ENCODE measurements at regions not wholly inside any gene's neighbourhood (a gene's known extent, or its start where the extent isn't known, plus 50 kb on each side); places are given as distances from the start of the nearest gene placed in this dataset.

GRCh38 chr3:110901536-110901935 lies 170.1 kb upstream of the NECTIN3 start:
- H3K27ac Mint-ChIP-seq = no peak overlapping the region
- no peak for DNase-seq
- intact Hi-C loops (cut with micrococcal nuclease) = no loop called here

GRCh38 chr3:110902453-110903085 lies 169.0 kb upstream of the NECTIN3 start:
- Mint-ChIP-seq H3K4me1 (no peaks in the 10 kb centered on the region), H3K4me3 (no peak overlapping the region), H3K27ac (no peak overlapping the region), H3K27me3 (peaks cover 5% of the 10 kb centered on the region), H3K36me3 (ENCODE audit: low read depth) (no peaks in the 10 kb centered on the region), H3K9me3 (no peaks in the 10 kb centered on the region)
- intact Hi-C loops (cut with micrococcal nuclease) = no loop called here
- no peak for DNase-seq

More at GRCh38 chr3:110901536-110901935, 170.1 kb upstream of the NECTIN3 start:
- Mint-ChIP-seq H3K36me3 (ENCODE audit: low read depth) (no peaks in the 10 kb centered on the region), H3K4me3 (no peak overlapping the region), H3K4me1 (no peaks in the 10 kb centered on the region), H3K9me3 (no peaks in the 10 kb centered on the region), H3K27me3 (peaks cover 5% of the 10 kb centered on the region)

GRCh38 chr3:110903771-110904519 lies 167.7 kb upstream of the NECTIN3 start:
- Mint-ChIP-seq H3K36me3 (ENCODE audit: low read depth) (no peaks in the 10 kb centered on the region), H3K4me1 (no peaks in the 10 kb centered on the region), H3K9me3 (no peaks in the 10 kb centered on the region), H3K27ac (no peak overlapping the region), H3K27me3 (peaks cover 2% of the 10 kb centered on the region), H3K4me3 (no peak overlapping the region)
- no peak for DNase-seq
- intact Hi-C loops (cut with micrococcal nuclease) = no loop called here

- no peaks in the 10 kb centered on the region for H3K36me3 Mint-ChIP-seq (ENCODE audit: low read depth)
- no peaks in the 10 kb centered on the region for H3K4me1 Mint-ChIP-seq
- DNase-seq = no peak
- no peak overlapping the region for H3K27ac Mint-ChIP-seq
- H3K9me3 Mint-ChIP-seq = no peaks in the 10 kb centered on the region
- H3K27me3 Mint-ChIP-seq = peaks cover 1% of the 10 kb centered on the region
- no peak overlapping the region for H3K4me3 Mint-ChIP-seq
- intact Hi-C loops (cut with micrococcal nuclease) = no loop called here
Measured at GRCh38 chr3:110904520-110904890, 167.1 kb upstream of the NECTIN3 start.

- Mint-ChIP-seq H3K4me3 (no peak overlapping the region), H3K27me3 (peaks cover 1% of the 10 kb centered on the region), H3K36me3 (ENCODE audit: low read depth) (no peaks in the 10 kb centered on the region), H3K4me1 (no peaks in the 10 kb centered on the region), H3K9me3 (no peaks in the 10 kb centered on the region), H3K27ac (no peak overlapping the region)
- intact Hi-C loops (cut with micrococcal nuclease) = no loop called here
- no peak for DNase-seq
Measured at GRCh38 chr3:110905121-110905520, 166.5 kb upstream of the NECTIN3 start.

- intact Hi-C loops (cut with micrococcal nuclease) = no loop called here
- H3K27me3 Mint-ChIP-seq = no peaks in the 10 kb centered on the region
- no peaks in the 10 kb centered on the region for H3K36me3 Mint-ChIP-seq (ENCODE audit: low read depth)
- H3K4me1 Mint-ChIP-seq = no peaks in the 10 kb centered on the region
- DNase-seq = no peak
- no peak overlapping the region for H3K4me3 Mint-ChIP-seq
- H3K27ac Mint-ChIP-seq = no peak overlapping the region
- H3K9me3 Mint-ChIP-seq = no peaks in the 10 kb centered on the region
Measured at GRCh38 chr3:110909839-110910238, 161.8 kb upstream of the NECTIN3 start.

GRCh38 chr3:110910346-110910955 lies 161.2 kb upstream of the NECTIN3 start:
- Mint-ChIP-seq H3K4me3 (no peak overlapping the region), H3K9me3 (no peaks in the 10 kb centered on the region), H3K27me3 (no peaks in the 10 kb centered on the region), H3K27ac (no peak overlapping the region), H3K4me1 (no peaks in the 10 kb centered on the region), H3K36me3 (ENCODE audit: low read depth) (no peaks in the 10 kb centered on the region)
- no peak for DNase-seq
- intact Hi-C loops (cut with micrococcal nuclease) = no loop called here

GRCh38 chr3:110918963-110919362 lies 152.7 kb upstream of the NECTIN3 start:
- DNase-seq = no peak
- Mint-ChIP-seq H3K36me3 (ENCODE audit: low read depth) (no peaks in the 10 kb centered on the region), H3K27me3 (no peaks in the 10 kb centered on the region), H3K4me3 (no peak overlapping the region), H3K4me1 (no peaks in the 10 kb centered on the region), H3K9me3 (no peaks in the 10 kb centered on the region), H3K27ac (no peak overlapping the region)
- intact Hi-C loops (cut with micrococcal nuclease) = no loop called here

- Mint-ChIP-seq H3K36me3 (ENCODE audit: low read depth) (no peaks in the 10 kb centered on the region), H3K27ac (no peak overlapping the region), H3K4me3 (no peak overlapping the region), H3K4me1 (no peaks in the 10 kb centered on the region), H3K27me3 (peaks cover 2% of the 10 kb centered on the region), H3K9me3 (no peaks in the 10 kb centered on the region)
- DNase-seq = no peak
- intact Hi-C loops (cut with micrococcal nuclease) = no loop called here
Measured at GRCh38 chr3:110925798-110926197, 145.8 kb upstream of the NECTIN3 start.

- no peak for DNase-seq
- Mint-ChIP-seq H3K27ac (no peak overlapping the region), H3K9me3 (no peaks in the 10 kb centered on the region), H3K4me3 (no peak overlapping the region), H3K4me1 (no peaks in the 10 kb centered on the region), H3K27me3 (peaks cover 2% of the 10 kb centered on the region), H3K36me3 (ENCODE audit: low read depth) (no peaks in the 10 kb centered on the region)
- intact Hi-C loops (cut with micrococcal nuclease) = no loop called here
Measured at GRCh38 chr3:110928016-110928662, 143.5 kb upstream of the NECTIN3 start.

- Mint-ChIP-seq H3K4me3 (no peak overlapping the region), H3K27me3 (peaks cover 3% of the 10 kb centered on the region), H3K4me1 (no peaks in the 10 kb centered on the region), H3K9me3 (no peaks in the 10 kb centered on the region), H3K27ac (no peak overlapping the region), H3K36me3 (ENCODE audit: low read depth) (no peaks in the 10 kb centered on the region)
- DNase-seq = no peak
- intact Hi-C loops (cut with micrococcal nuclease) = no loop called here
Measured at GRCh38 chr3:110929816-110930215, 141.8 kb upstream of the NECTIN3 start.

- no peak overlapping the region for H3K4me3 Mint-ChIP-seq
- H3K27ac Mint-ChIP-seq = no peak overlapping the region
Measured at GRCh38 chr3:110932567-110932966, 139.0 kb upstream of the NECTIN3 start.

GRCh38 chr3:110933821-110934426 lies 137.7 kb upstream of the NECTIN3 start:
- Mint-ChIP-seq H3K4me1 (no peaks in the 10 kb centered on the region), H3K27ac (no peak overlapping the region), H3K36me3 (ENCODE audit: low read depth) (no peaks in the 10 kb centered on the region), H3K4me3 (no peak overlapping the region), H3K9me3 (no peaks in the 10 kb centered on the region), H3K27me3 (peaks cover 6% of the 10 kb centered on the region)
- DNase-seq = no peak
- intact Hi-C loops (cut with micrococcal nuclease) = no loop called here

More at GRCh38 chr3:110932567-110932966, 139.0 kb upstream of the NECTIN3 start:
- Mint-ChIP-seq H3K36me3 (ENCODE audit: low read depth) (no peaks in the 10 kb centered on the region), H3K9me3 (no peaks in the 10 kb centered on the region), H3K4me1 (no peaks in the 10 kb centered on the region), H3K27me3 (peaks cover 5% of the 10 kb centered on the region)
- intact Hi-C loops (cut with micrococcal nuclease) = no loop called here
- no peak for DNase-seq

- H3K27me3 Mint-ChIP-seq = peaks cover 7% of the 10 kb centered on the region
- H3K9me3 Mint-ChIP-seq = no peaks in the 10 kb centered on the region
- H3K27ac Mint-ChIP-seq = no peak overlapping the region
- intact Hi-C loops (cut with micrococcal nuclease) = no loop called here
- no peak for DNase-seq
- no peaks in the 10 kb centered on the region for H3K36me3 Mint-ChIP-seq (ENCODE audit: low read depth)
- H3K4me3 Mint-ChIP-seq = no peak overlapping the region
- no peaks in the 10 kb centered on the region for H3K4me1 Mint-ChIP-seq
Measured at GRCh38 chr3:110938629-110939028, 133.0 kb upstream of the NECTIN3 start.
